ENCODE measurements at regions not wholly inside any gene's neighbourhood (a gene's known extent, or its start where the extent isn't known, plus 50 kb on each side); places are given as distances from the start of the nearest gene placed in this dataset.

GRCh38 chr6:56799989-56800388 is 154.9 kb upstream of the BEND6 start:
- TF ChIP-seq, protein P1, sequence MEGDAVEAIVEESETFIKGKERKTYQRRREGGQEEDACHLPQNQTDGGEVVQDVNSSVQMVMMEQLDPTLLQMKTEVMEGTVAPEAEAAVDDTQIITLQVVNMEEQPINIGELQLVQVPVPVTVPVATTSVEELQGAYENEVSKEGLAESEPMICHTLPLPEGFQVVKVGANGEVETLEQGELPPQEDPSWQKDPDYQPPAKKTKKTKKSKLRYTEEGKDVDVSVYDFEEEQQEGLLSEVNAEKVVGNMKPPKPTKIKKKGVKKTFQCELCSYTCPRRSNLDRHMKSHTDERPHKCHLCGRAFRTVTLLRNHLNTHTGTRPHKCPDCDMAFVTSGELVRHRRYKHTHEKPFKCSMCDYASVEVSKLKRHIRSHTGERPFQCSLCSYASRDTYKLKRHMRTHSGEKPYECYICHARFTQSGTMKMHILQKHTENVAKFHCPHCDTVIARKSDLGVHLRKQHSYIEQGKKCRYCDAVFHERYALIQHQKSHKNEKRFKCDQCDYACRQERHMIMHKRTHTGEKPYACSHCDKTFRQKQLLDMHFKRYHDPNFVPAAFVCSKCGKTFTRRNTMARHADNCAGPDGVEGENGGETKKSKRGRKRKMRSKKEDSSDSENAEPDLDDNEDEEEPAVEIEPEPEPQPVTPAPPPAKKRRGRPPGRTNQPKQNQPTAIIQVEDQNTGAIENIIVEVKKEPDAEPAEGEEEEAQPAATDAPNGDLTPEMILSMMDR (IDR thresholded peaks at IDR 0.05) = no peak
- TF ChIP-seq POLR2A (IDR thresholded peaks at IDR 0.05; ENCODE audit: low read depth) (no peak), EP300 (IDR thresholded peaks at IDR 0.05) (no peak), POLR2AphosphoS5 (IDR thresholded peaks at IDR 0.05) (no peak)
